UCSD-AML1 (cell line): ENCODE measurements at regions not wholly inside any gene's neighbourhood (a gene's known extent, or its start where the extent isn't known, plus 50 kb on each side); places are given as distances from the start of the nearest gene placed in this dataset.

Experiments used
- DNase-seq: peaks from one replicate; lab custom pipeline; 2025; ENCODE audit not compliant: unreplicated experiment; lab: John Stamatoyannopoulos, UW

GRCh38 chr2:16303761-16304160 lies 361.9 kb downstream of the CYRIA start:
- DNase-seq, result no peak

GRCh38 chr2:16303273-16303577 lies 362.4 kb downstream of the CYRIA start:
- DNase-seq, result peak; percentile 45

- DNase-seq, result no peak
These were observed 362.3 kb downstream of the MYCN start for GRCh38 chr2:16302431-16303272.

GRCh38 chr2:16301961-16302360 lies 361.6 kb downstream of the MYCN start:
- DNase-seq, result no peak

DNA sequence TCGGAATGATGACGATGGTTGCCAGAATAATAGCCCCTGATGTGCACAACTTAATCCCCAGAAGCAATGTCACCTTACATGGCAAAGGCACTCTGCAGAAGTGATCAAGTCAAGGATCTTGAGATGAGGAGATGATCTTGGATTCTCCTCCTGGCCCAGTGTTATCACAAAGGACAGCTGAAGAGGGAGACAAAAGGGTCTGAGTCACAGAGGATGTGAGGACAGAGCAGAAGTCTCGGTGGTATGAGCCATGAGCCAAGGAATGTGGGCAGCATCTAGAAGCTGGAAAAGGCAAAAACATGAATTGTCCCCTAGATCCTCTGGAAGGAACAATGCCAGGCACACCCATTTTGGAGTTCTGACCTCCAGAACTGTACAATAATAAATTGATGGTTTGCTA lies 358.5 kb downstream of the MYCN start:
- no peak for DNase-seq

GRCh38 chr2:16296331-16297250 lies 356.2 kb downstream of the MYCN start:
- no peak for DNase-seq

GRCh38 chr2:16296038-16296290 lies 355.6 kb downstream of the MYCN start:
- no peak for DNase-seq

DNA sequence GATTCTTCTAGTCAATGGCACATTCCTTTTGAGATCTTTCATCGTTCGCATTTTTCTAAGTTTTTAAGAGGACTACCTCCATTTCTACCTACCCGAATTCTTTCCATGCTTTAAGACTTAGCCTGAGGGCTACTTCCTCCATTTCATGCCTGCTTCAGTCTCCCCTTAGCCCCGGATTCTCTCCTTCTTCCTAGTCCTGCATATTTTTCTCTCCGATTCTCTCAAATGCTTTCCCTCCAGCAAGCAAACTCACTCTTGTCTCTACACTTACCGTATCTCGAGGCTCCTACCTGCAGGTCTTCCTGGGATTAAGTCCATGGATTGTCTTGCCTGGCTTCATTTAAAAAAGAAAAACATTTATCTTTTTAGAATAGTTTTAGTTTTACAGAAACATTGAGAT lies 354.4 kb downstream of the MYCN start:
- DNase-seq, result no peak

GRCh38 chr2:16293871-16294270 lies 353.5 kb downstream of the MYCN start:
- DNase-seq, result no peak

GRCh38 chr2:16293398-16293797 lies 353.0 kb downstream of the MYCN start:
- no peak for DNase-seq

DNA sequence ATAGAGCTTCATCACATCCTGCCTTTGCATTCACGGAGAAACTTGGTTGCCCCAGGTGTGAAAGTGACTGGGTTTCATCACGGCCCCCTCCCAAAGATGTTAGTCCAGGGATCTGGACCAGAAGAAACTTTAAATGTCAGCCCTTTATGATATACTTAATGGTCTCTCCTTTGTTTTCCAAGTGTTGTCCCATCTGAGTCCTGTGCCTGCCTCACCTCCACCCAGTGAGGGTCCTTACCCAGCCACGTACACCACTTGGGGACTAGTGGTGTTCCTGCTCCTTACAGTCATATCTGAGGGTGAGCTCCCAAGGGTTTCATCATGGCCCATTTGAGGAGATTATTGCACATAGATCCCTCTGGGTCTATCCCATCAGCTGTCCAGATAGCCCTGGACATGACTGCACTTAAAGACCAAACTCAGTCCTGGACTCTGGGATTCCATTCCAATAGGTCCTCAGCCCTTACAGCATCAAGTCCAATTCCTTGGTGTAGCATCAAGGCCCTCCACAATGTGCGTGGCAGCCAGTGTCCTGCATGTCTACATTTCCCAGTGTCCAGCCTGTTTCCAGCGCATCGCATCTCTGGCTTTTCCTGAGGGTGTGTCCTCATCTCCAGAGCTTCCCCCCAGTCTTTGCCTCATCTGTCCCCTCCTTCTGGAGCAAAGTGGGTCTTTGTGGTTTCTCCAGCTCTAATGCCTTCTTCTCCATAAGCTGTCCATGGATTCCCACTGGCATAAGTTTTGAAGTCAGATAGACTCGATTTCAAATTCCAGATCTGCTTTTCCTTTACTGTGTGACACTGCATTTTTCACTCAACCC lies 351.6 kb downstream of the MYCN start:
- no peak for DNase-seq

DNA sequence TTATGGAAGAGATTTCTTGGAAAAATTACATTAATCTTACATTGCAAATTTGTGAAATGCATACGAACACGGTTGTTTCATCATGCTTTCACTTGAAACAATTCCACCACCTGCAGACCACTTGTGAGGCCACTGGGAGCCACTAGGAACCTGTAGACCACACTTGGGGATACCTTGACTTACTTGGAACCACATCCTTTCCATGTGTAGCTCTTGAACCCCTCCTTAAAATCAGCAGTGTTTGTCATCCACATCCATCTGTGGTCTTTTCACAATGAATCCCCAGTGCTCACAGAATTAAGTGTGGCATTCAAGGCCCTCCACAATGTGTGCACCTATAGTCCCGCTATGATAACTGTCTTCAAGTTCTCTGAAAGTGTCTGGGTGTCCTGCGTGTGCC lies 350.9 kb downstream of the MYCN start:
- DNase-seq, result no peak

DNA sequence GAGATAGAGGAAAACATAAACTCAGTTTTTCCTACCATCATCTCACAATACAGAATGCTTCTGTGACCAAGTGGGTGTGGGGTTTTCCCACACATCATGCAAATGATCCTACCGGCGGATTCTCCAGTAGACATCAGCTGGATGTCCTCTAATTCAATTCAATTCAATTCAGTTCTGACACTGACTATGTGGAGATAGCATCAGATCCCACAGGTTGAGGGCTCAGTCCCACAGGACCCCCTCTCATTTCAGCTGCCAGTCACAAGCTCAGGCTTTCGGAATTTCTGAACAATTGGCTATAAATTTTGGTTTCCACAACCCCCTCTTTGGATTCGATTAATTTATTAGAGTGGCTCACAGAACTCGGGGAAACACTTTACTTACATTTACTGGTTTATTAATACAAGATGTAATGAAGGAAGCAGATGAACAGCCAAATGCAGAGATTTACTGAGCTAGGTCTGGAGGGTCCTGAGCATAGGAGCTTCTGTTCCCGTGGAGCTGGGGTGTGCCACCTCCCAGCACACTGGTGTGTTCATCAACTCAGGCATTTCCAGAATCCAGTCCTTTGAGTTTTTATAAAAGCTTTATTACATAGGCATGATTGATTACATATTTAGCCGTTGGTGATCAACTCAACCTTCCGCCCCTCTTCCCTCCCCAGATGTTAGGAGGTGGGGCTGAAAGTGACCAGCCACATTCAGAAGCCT lies 350.1 kb downstream of the MYCN start:
- DNase-seq, result no peak

DNA sequence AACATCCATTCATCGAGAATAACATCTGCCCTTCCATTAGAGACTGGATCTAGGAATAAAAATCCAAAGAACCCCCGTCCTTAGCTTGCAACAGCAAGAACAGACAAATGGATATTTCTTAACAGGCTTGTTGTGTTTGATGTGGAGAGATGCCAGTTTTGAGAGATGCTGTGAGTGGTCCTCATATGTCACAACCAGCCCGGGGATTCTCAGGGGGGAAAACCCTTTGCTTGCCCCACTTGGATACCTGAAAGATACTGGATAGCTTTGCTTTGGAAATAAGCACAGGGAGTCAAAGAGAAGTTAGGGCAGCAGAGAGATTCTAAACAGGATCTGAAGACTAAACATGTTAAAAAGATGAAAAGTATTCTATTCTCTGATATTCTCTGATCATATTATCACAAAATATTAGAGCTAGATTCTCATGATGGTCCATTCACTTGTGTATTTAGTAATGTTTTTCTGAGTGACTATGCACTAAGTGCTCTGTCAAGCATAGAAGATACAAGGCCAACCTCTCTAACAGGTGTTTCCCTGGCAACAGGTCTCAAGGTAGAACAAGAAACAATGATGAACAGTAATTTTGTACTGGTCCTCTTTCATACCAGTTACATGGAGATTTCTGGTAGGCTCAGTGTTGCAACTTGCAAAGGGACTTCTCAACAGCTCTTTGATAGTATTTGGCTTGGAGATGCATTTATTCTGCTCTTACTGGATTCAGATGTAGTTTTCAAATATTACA lies 348.2 kb downstream of the MYCN start:
- DNase-seq, result no peak

DNA sequence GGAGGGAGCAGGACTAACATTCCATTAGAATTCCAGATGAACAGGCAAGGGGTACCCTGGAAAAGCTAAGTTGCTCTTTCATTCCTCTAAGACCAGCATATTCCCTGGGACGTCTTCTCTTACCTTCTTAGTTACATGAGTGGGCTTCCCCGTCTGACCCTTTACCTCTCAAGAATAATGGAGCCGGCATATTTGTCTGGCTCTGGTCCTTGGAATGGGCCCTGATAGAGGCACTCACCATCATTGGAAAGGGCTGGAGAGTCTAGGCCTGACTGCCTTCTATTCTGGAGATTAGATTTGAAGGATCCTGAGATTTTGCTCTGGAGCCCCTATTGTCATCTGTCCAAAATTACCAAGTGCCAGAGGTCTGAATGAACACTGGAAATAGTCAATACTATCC lies 347.5 kb downstream of the MYCN start:
- no peak for DNase-seq

DNA sequence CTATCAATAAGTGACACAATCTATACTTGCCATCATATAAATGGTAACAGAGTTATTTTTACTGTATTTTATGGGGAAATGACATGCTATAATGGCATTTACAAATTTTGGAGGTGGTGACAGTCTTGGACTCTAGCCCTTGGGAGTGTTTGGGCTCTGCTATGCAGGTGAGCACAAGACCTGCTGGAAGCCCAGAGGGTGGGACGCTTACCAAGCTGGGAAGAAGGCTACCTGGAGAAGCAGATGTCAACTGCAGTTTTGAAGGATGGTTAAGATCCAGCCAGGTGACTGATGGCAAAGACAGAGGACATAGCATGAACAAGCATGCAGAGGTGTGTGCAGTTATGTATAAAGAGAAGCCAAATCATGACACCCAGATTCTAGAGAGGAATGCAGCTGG lies 346.9 kb downstream of the MYCN start:
- DNase-seq, result no peak

GRCh38 chr2:16285813-16286510 lies 345.6 kb downstream of the MYCN start:
- peak; percentile 19 for DNase-seq

DNA sequence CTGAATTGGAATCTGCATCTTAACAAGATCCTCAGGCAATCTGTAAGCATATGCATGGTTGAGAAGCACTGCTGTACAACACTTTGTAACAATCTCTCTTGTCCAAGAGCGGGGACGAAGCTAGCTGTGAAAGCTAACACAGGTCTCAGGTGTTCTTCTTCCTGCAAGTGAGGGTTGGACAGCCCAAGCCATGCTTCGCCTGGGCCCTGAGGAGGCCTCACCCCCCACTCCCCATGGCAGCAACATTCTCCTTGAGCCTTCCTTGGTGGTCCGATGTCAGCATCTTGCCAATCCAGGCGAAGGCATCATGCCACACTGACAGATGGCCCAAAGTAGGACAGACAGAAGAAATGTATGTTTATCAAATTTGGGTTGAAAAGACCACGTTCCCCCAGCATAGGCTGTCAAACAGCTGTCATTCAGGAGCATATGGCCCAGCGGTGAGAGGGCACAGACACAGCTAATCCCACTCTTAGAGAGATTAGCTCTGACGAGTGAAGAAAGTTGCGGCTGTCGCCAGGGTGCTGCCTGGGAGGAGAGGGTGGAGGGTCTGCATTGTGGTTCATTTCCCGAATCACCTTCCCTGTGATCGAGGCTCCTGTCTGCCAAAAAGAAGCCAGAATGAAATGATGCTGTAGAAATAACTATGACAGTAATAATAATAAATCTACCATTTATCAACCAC lies 344.7 kb downstream of the MYCN start:
- DNase-seq, result no peak
